DND-41 (cell line): ENCODE measurements at regions not wholly inside any gene's neighbourhood (a gene's known extent, or its start where the extent isn't known, plus 50 kb on each side); places are given as distances from the start of the nearest gene placed in this dataset.

Source experiments
- EZH2 ChIP-seq: IDR thresholded peaks from 3 replicates; pipeline ENCODE4 v1.6.1; 2012; ENCODE audit warnings: borderline replicate concordance, low read depth, mild to moderate bottlenecking, moderate library complexity, low read length, inconsistent platforms; ENCODE audit not compliant: severe bottlenecking
- TF ChIP-seq, protein P1 (sequence below): IDR thresholded peaks from 2 replicates; pipeline ENCODE4 v1.5.1; 2012; ENCODE audit warnings: borderline replicate concordance, low read length, moderate library complexity, mild to moderate bottlenecking; ENCODE audit not compliant: poor library complexity, severe bottlenecking; ENCODE audit errors: extremely low read depth

DNA sequence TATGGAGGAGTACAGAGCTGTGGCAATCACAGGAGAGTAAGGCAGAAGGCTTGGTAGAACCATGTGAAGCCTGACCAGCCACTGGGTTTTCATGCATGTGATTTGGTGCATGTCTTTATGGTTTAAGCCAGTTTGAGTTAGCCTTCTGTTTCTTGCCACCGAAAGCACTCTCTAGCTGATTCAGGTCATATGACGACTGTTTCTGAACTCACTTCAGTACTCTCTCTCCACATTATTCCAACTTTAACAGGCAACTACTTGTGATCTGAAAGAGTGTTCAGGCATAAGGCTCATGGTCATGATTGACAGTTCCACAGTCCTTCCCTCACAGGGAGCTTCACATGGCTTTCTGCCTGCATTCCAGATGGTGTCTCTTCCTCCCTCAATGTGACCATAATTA, 63.3 kb upstream of the TAB2 start:
- TF ChIP-seq, protein P1, sequence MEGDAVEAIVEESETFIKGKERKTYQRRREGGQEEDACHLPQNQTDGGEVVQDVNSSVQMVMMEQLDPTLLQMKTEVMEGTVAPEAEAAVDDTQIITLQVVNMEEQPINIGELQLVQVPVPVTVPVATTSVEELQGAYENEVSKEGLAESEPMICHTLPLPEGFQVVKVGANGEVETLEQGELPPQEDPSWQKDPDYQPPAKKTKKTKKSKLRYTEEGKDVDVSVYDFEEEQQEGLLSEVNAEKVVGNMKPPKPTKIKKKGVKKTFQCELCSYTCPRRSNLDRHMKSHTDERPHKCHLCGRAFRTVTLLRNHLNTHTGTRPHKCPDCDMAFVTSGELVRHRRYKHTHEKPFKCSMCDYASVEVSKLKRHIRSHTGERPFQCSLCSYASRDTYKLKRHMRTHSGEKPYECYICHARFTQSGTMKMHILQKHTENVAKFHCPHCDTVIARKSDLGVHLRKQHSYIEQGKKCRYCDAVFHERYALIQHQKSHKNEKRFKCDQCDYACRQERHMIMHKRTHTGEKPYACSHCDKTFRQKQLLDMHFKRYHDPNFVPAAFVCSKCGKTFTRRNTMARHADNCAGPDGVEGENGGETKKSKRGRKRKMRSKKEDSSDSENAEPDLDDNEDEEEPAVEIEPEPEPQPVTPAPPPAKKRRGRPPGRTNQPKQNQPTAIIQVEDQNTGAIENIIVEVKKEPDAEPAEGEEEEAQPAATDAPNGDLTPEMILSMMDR: no peak
- no peak for TF ChIP-seq EZH2
